22Rv1 (cell line): ENCODE measurements at regions not wholly inside any gene's neighbourhood (a gene's known extent, or its start where the extent isn't known, plus 50 kb on each side); places are given as distances from the start of the nearest gene placed in this dataset.

ENCODE experiments used
- CTCF ChIP-seq: fragments of 450-650 bp; IDR thresholded peaks from 2 replicates; pipeline ENCODE4 v1.5.1; 2017; ENCODE audit warnings: mild to moderate bottlenecking
- ZFX ChIP-seq: fragments of 450-650 bp; IDR thresholded peaks from 2 replicates; pipeline ENCODE4 v1.6.1; 2017; ENCODE audit warnings: antibody characterized with exemption, borderline replicate concordance

- TF ChIP-seq CTCF (no peak), ZFX (no peak)
Observed at GRCh38 chr3:166481340-166481739, 644.1 kb upstream of the BCHE start.
